ENCODE measurements at regions not wholly inside any gene's neighbourhood (a gene's known extent, or its start where the extent isn't known, plus 50 kb on each side); places are given as distances from the start of the nearest gene placed in this dataset.

DNA sequence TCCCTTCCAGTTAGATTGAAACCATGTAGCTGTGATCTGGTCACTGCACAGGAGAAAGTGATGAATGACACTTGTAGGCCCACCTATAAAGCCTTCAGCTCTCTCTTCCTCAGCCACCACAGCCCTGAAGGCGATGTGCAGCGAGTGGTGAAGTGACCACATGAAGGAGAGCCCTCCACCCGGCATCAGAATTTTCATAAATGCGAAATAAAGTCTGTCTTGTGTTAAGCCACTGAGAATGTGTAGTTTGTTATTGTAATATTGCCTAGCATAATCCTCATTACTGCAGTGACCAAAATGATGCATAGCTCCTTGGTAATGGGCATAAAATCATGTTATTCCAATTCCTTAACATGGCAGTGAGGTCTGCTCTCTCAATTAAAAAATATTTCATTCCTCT is 122.1 kb upstream of the LYPLAL1 start:
- DNase-seq (no peak), ATAC-seq (no peak)
- H3K27me3 ChIP-seq (ENCODE audit: low read depth) = no peaks in the 10 kb centered on the region
- no peak overlapping the region for H3K27ac ChIP-seq
- intact Hi-C loops (cut with DNase I) = no loop called here
- H3K36me3 ChIP-seq = no peaks in the 10 kb centered on the region
- H3K4me1 ChIP-seq = no peaks in the 10 kb centered on the region
- H3K4me3 ChIP-seq = no peak overlapping the region
- TF ChIP-seq, protein P1, sequence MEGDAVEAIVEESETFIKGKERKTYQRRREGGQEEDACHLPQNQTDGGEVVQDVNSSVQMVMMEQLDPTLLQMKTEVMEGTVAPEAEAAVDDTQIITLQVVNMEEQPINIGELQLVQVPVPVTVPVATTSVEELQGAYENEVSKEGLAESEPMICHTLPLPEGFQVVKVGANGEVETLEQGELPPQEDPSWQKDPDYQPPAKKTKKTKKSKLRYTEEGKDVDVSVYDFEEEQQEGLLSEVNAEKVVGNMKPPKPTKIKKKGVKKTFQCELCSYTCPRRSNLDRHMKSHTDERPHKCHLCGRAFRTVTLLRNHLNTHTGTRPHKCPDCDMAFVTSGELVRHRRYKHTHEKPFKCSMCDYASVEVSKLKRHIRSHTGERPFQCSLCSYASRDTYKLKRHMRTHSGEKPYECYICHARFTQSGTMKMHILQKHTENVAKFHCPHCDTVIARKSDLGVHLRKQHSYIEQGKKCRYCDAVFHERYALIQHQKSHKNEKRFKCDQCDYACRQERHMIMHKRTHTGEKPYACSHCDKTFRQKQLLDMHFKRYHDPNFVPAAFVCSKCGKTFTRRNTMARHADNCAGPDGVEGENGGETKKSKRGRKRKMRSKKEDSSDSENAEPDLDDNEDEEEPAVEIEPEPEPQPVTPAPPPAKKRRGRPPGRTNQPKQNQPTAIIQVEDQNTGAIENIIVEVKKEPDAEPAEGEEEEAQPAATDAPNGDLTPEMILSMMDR (IDR thresholded peaks at IDR 0.05) = no peak
- H3K9me3 ChIP-seq = no peaks in the 10 kb centered on the region

DNA sequence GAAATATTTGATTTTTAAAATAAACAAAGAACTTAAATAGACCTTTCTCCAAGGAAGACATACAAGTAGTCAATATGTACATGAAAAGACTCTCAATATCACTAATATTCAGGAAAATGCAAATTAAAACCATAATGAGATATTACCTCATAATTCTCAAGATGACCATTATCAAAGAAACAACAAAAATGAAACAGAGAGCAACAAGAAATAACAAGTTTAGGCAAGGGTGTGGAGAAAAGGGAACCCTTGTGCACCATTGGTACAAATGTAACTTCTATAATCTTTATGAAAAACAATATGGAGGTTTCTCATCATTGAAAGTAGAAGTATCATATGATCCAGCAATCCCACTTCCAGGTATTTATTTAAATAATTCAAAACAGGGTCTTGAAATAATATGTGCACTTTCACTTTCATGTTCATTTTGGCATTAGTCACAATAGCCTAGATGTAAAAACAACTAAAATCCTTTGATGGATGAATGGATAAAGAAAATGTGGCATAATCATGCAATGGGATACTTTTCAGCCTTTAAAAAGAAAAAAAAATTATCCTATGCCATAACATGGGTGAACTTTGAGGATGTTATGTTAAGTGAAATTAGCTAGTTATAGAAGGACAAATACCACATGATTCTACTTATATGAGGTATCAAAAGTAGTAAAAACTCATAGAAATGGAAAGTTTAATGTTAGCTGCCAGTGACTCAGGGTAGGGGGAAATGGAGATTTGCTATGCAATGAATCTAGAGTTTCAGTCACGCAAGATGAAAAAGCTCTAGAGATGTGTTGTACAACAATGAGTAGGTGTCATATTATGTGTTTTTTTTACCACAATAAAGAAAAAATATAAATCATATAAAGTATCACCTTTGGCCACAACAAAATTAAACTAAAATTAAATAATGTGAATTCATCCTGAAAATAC is 114.5 kb upstream of the LYPLAL1 start:
- Histone ChIP-seq H3K9me3 (peaks cover 6% of the 10 kb centered on the region), H3K27ac (no peak overlapping the region), H3K27me3 (ENCODE audit: low read depth) (no peaks in the 10 kb centered on the region), H3K4me3 (no peak overlapping the region), H3K4me1 (no peaks in the 10 kb centered on the region), H3K36me3 (no peaks in the 10 kb centered on the region)
- TF ChIP-seq, protein P1 (IDR thresholded peaks at IDR 0.05) = no peak
- DNase-seq (no peak), ATAC-seq (no peak)
- intact Hi-C loops (cut with DNase I) = no loop called here

DNA sequence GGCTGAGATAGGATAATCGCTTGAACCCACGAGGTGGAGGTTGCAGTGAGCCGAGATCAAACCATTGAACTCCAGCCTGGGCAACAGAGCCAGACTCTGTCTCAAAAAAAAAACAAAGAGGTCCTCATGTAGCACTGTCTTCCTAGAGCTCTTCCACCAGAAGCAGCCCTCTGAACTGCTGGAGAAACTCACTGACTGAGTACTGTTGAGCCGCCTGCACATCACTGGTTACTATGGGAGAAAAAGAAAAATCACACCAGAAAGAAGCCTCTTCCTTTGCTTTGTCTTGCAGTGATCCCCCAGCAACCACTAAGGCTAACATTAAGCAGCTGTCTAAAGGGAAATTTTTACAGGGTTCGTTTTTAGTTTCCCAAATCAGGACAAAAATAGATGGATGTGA is 112.9 kb upstream of the LYPLAL1 start:
- no peaks in the 10 kb centered on the region for H3K4me1 ChIP-seq
- peaks cover 6% of the 10 kb centered on the region for H3K9me3 ChIP-seq
- intact Hi-C loops (cut with DNase I) = loop anchor here (10.0 kb wide), 1 partner anchor 726 kb away; no protein-coding TSS in a partner anchor
- H3K36me3 ChIP-seq = no peaks in the 10 kb centered on the region
- H3K4me3 ChIP-seq = no peak overlapping the region
- TF ChIP-seq, protein P1 (IDR thresholded peaks at IDR 0.05) = no peak
- no peak for DNase-seq
- ATAC-seq = no peak
- H3K27ac ChIP-seq = no peak overlapping the region
- H3K27me3 ChIP-seq (ENCODE audit: low read depth) = no peaks in the 10 kb centered on the region

DNA sequence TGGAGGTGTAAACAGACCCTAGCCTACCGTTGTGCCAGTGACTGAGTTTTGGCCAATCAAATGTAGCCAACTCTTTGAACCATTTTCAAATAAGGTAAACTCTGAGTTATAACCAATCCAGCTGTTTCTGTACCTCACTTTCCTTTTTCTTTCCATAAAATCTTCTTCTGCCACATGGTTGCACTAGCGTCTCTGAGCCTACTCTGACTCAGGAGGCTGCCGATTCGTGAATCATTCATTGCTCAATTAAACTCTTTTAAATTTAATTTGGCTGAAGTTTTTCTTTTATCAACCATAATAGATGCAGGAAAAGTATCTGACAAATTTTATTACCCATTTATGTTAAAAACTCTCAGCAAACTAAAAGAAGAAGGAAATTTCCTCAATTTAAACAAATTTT is 111.5 kb upstream of the LYPLAL1 start:
- ATAC-seq (no peak), DNase-seq (no peak)
- H3K27me3 ChIP-seq (ENCODE audit: low read depth) = no peaks in the 10 kb centered on the region
- H3K36me3 ChIP-seq = no peaks in the 10 kb centered on the region
- H3K27ac ChIP-seq = no peak overlapping the region
- TF ChIP-seq, protein P1 (IDR thresholded peaks at IDR 0.05) = no peak
- no peak overlapping the region for H3K4me3 ChIP-seq
- peaks cover 3% of the 10 kb centered on the region for H3K9me3 ChIP-seq
- intact Hi-C loops (cut with DNase I) = loop anchor here (10.0 kb wide), 1 partner anchor 727 kb away; no protein-coding TSS in a partner anchor
- H3K4me1 ChIP-seq = no peaks in the 10 kb centered on the region

DNA sequence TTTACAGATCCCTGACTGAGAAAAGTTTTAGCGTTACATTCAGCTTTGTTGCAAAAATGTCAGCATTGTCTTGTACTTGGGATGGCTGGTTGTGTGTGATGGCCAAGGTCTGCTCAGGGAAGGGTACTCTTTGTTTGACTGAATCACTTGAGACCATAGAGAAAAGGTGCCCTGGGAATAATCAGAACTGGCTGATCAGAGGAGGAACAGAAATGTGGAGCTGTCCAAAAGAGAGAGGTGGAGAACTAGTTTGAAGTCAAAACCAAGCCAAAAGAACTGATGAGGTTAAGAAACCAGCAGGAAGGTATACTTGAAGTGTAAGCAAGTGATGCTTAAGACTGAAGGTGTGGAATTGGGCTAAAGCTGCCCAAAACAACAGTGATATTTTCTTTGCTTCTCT is 107.6 kb upstream of the LYPLAL1 start:
- intact Hi-C loops (cut with DNase I) = loop anchor here (10.0 kb wide), 1 partner anchor 731 kb away; no protein-coding TSS in a partner anchor
- H3K27ac ChIP-seq = no peak overlapping the region
- H3K27me3 ChIP-seq (ENCODE audit: low read depth) = no peaks in the 10 kb centered on the region
- no peaks in the 10 kb centered on the region for H3K9me3 ChIP-seq
- H3K36me3 ChIP-seq = no peaks in the 10 kb centered on the region
- H3K4me1 ChIP-seq = no peaks in the 10 kb centered on the region
- no peak overlapping the region for H3K4me3 ChIP-seq
- no peak for DNase-seq
- ATAC-seq = no peak
- TF ChIP-seq, protein P1 (IDR thresholded peaks at IDR 0.05) = no peak

All from lower lobe of right lung (tissue), 2 donors.